H1 (cell line): ENCODE measurements at regions not wholly inside any gene's neighbourhood (a gene's known extent, or its start where the extent isn't known, plus 50 kb on each side); places are given as distances from the start of the nearest gene placed in this dataset.

Experiments
- CTCF ChIA-PET: fragments of 300-600 bp; sonication (Branson Sonifier 250); formaldehyde crosslinking; loops from one replicate; lab custom pipeline; 2021; ENCODE audit not compliant: partially characterized antibody; lab: Charles Lee
- POLR2A ChIA-PET: fragments of 300-600 bp; sonication (Branson Sonifier 250); formaldehyde crosslinking; loops from one replicate; lab custom pipeline; 2021; ENCODE audit warnings: inconsistent platforms; ENCODE audit not compliant: partially characterized antibody; lab: Charles Lee
- DNase-seq, 2 experiments: peaks; one replicate each; pipeline versions ENCODE4 v3.0.0 to v3.0.0-alpha.2; 2010 to 2022; ENCODE audit warnings: low spot score in 2 of 2, low read depth in 1 of 2, mixed read lengths in 1 of 2
- FAIRE-seq: peaks from 2 replicates; lab custom pipeline; 2011; peaks lifted over from hg19 to GRCh38; lab: Jason Lieb, UNC
- H2AFZ ChIP-seq: 2 replicates; pipeline ENCODE4 v1.8.1; 2012; ENCODE audit warnings: low read length, inconsistent platforms
- H2AK5ac ChIP-seq: 2 replicates; pipeline ENCODE4 v1.6.1; 2013; ENCODE audit warnings: low read depth, low read length
- H2BK120ac ChIP-seq: replicated peaks from 2 replicates; pipeline ENCODE3; 2013; ENCODE audit warnings: low read depth, low read length, inconsistent platforms
- H2BK12ac ChIP-seq: 2 replicates; pipeline ENCODE4 v1.6.1; 2013; ENCODE audit warnings: low read depth, low read length
- H2BK15ac ChIP-seq: 2 replicates; pipeline ENCODE4 v1.6.1; 2013; ENCODE audit warnings: low read length
- H2BK20ac ChIP-seq: 2 replicates; pipeline ENCODE4 v1.6.1; 2013; ENCODE audit warnings: low read length
- H2BK5ac ChIP-seq: 2 replicates; pipeline ENCODE4 v1.6.1; 2013; ENCODE audit warnings: low read depth, low read length
- H3K14ac ChIP-seq: 2 replicates; pipeline ENCODE4 v1.6.1; 2013; ENCODE audit warnings: inconsistent platforms; ENCODE audit not compliant: insufficient read length
- H3K18ac ChIP-seq: 2 replicates; pipeline ENCODE4 v1.6.1; 2013; ENCODE audit warnings: low read length; ENCODE audit errors: extremely low read depth
- H3K23ac ChIP-seq: 2 replicates; pipeline ENCODE4 v1.6.1; 2013; ENCODE audit warnings: inconsistent platforms; ENCODE audit not compliant: insufficient read length
- H3K23me2 ChIP-seq: 2 replicates; pipeline ENCODE4 v1.6.1; 2013; ENCODE audit warnings: low read depth, low read length
- H3K27ac ChIP-seq: 2 replicates; pipeline ENCODE4 v1.6.1; 2011; ENCODE audit warnings: low read depth, low read length, inconsistent platforms
- H3K27me3 ChIP-seq, 4 experiments: replicated peaks in 1 of 4; 1 replicate in 1 of 4; 2 replicates in 3 of 4; pipeline versions ENCODE4 v1.6.1 to v1.8.1; 2011 to 2013; ENCODE audit warnings: low read length in 3 of 4, mild to moderate bottlenecking in 3 of 4, inconsistent platforms in 2 of 4, mixed read lengths in 2 of 4, moderate library complexity in 1 of 4; ENCODE audit not compliant: control insufficient read depth in 3 of 4, insufficient read depth in 3 of 4; ENCODE audit errors: extremely low read depth in 1 of 4
- H3K36me3 ChIP-seq, 4 experiments: 2 replicates each; pipeline versions ENCODE4 v1.6.1 to v1.8.1; 2011 to 2013; ENCODE audit warnings: mild to moderate bottlenecking in 4 of 4, low read length in 3 of 4, moderate library complexity in 2 of 4, control low read depth in 1 of 4, inconsistent platforms in 1 of 4; ENCODE audit not compliant: insufficient read depth in 4 of 4, control insufficient read depth in 2 of 4
- H3K4ac ChIP-seq: replicated peaks from 2 replicates; pipeline ENCODE3; 2013; ENCODE audit warnings: low read length, low read depth, mixed read lengths, inconsistent platforms; ENCODE audit not compliant: insufficient read length
- H3K4me1 ChIP-seq, 4 experiments: replicated peaks in 1 of 4; 1 replicate in 1 of 4; 2 replicates in 3 of 4; pipeline versions ENCODE4 v1.6.1 to v1.8.1; 2011 to 2013; ENCODE audit warnings: low read length in 3 of 4, inconsistent platforms in 2 of 4, mixed read lengths in 1 of 4; ENCODE audit not compliant: insufficient read depth in 4 of 4, control insufficient read depth in 3 of 4
- H3K4me2 ChIP-seq, 2 experiments: 2 replicates each; pipeline versions ENCODE4 v1.6.1 to v1.8.1; 2011 to 2013; ENCODE audit warnings: low read depth in 2 of 2, low read length in 2 of 2, control low read depth in 1 of 2, inconsistent platforms in 1 of 2, mild to moderate bottlenecking in 1 of 2; ENCODE audit not compliant: insufficient read depth in 1 of 2
- H3K4me3 ChIP-seq, 4 experiments: fragments of 200-600, 300-600 bp in 1 of 4; sonication (generic), shearing (Covaris generic), sonication (Bioruptor Twin) in 1 of 4; 2 replicates each; pipeline versions ENCODE4 v1.5.1 to v1.8.1; 2011 to 2016; ENCODE audit warnings: low read length in 4 of 4, low read depth in 3 of 4, control low read depth in 2 of 4, inconsistent platforms in 2 of 4, mild to moderate bottlenecking in 2 of 4, mixed read lengths in 1 of 4, moderate library complexity in 1 of 4; ENCODE audit not compliant: insufficient read depth in 2 of 4; ENCODE audit errors: extremely low read depth in 1 of 4
- H3K56ac ChIP-seq: replicated peaks from 2 replicates; pipeline ENCODE3; 2013; ENCODE audit warnings: low read depth, mild to moderate bottlenecking, mixed read lengths, low read length, inconsistent platforms; ENCODE audit not compliant: insufficient read length
- H3K79me1 ChIP-seq: 2 replicates; pipeline ENCODE4 v1.6.1; 2013; ENCODE audit warnings: low read depth, low read length, control low read depth
- H3K79me2 ChIP-seq, 2 experiments: 2 replicates each; pipeline versions ENCODE4 v1.6.1 to v1.8.1; 2012 to 2013; ENCODE audit warnings: low read length in 2 of 2, mild to moderate bottlenecking in 2 of 2, inconsistent platforms in 1 of 2; ENCODE audit not compliant: insufficient read depth in 2 of 2, control insufficient read depth in 1 of 2
- H3K9ac ChIP-seq, 4 experiments: replicated peaks in 1 of 4; 1 replicate in 1 of 4; 2 replicates in 3 of 4; pipeline versions ENCODE4 v1.6.1 to v1.8.1; 2011 to 2013; ENCODE audit warnings: low read depth in 3 of 4, low read length in 3 of 4, control low read depth in 2 of 4, mild to moderate bottlenecking in 2 of 4, moderate library complexity in 2 of 4, inconsistent platforms in 1 of 4; ENCODE audit errors: extremely low read depth in 1 of 4
- H3K9me3 ChIP-seq, 2 experiments: 2 replicates each; pipeline versions ENCODE4 v1.6.1 to v1.8.1; 2012 to 2013; ENCODE audit warnings: mild to moderate bottlenecking in 2 of 2, moderate library complexity in 2 of 2, control low read depth in 1 of 2, inconsistent platforms in 1 of 2, low read depth in 1 of 2, low read length in 1 of 2, mixed read lengths in 1 of 2; ENCODE audit not compliant: insufficient read depth in 2 of 2
- H4K20me1 ChIP-seq, 2 experiments: replicated peaks in 1 of 2; 2 replicates each; pipeline versions ENCODE3 to v1.8.1; 2011 to 2013; ENCODE audit warnings: inconsistent platforms in 2 of 2, low read length in 2 of 2, mild to moderate bottlenecking in 1 of 2; ENCODE audit not compliant: insufficient read depth in 2 of 2, control insufficient read depth in 1 of 2
- H4K5ac ChIP-seq: 2 replicates; pipeline ENCODE4 v1.6.1; 2013; ENCODE audit warnings: low read length, low read depth, mixed read lengths, inconsistent platforms; ENCODE audit not compliant: insufficient read length
- H4K8ac ChIP-seq: 2 replicates; pipeline ENCODE4 v1.8.0; 2013; ENCODE audit warnings: mild to moderate bottlenecking, moderate library complexity, low read length, inconsistent platforms; ENCODE audit not compliant: insufficient read depth; ENCODE audit errors: extremely low read depth
- H4K91ac ChIP-seq: replicated peaks from 2 replicates; pipeline ENCODE3; 2013; ENCODE audit warnings: low read length, mixed read lengths, inconsistent platforms; ENCODE audit not compliant: insufficient read length
- CBX5 ChIP-seq: fragments of 300-800, 300-1000 bp; sonication (generic); IDR thresholded peaks from 2 replicates; pipeline ENCODE4 v1.7.1; 2016; ENCODE audit warnings: antibody characterized with exemption, low read length, low read depth
- HDAC6 ChIP-seq: IDR thresholded peaks from one replicate; pipeline ENCODE4 v1.7.1; 2012; ENCODE audit warnings: low read depth, mild to moderate bottlenecking, inconsistent platforms, low read length, moderate library complexity
- NANOG ChIP-seq: IDR thresholded peaks from 2 replicates; pipeline ENCODE4 v1.6.1; 2011; ENCODE audit warnings: low read length, low read depth, mild to moderate bottlenecking, inconsistent platforms; ENCODE audit not compliant: insufficient read depth, poor library complexity, severe bottlenecking
- NRF1 ChIP-seq: IDR thresholded peaks from 2 replicates; pipeline ENCODE4 v1.6.1; 2011; ENCODE audit warnings: mild to moderate bottlenecking, low read depth, low read length, improper control_type of control experiment
- POLR2AphosphoS5 ChIP-seq: IDR thresholded peaks from 2 replicates; pipeline ENCODE4 v1.6.1; 2011; ENCODE audit warnings: low read depth, low read length
- RBBP5 ChIP-seq: IDR thresholded peaks from 2 replicates; pipeline ENCODE4 v1.7.1; 2012; ENCODE audit warnings: low read depth, mild to moderate bottlenecking, inconsistent platforms, low read length, moderate library complexity, borderline replicate concordance
- SIX5 ChIP-seq: IDR thresholded peaks from 2 replicates; pipeline ENCODE4 v1.6.1; 2011; ENCODE audit warnings: mild to moderate bottlenecking, low read depth, low read length
- TAF1 ChIP-seq: IDR thresholded peaks from 2 replicates; pipeline ENCODE4 v1.6.1; 2011; ENCODE audit warnings: mild to moderate bottlenecking, low read depth, low read length
- WGBS, 2 experiments: shearing (Covaris generic) in 1 of 2; methylation state at CpG; one replicate each; pipeline versions ENCODE4 v1.1.6 to v1.1.7; 2013 to 2015; ENCODE audit warnings: low lambda C conversion rate in 2 of 2, mixed read lengths in 2 of 2, inconsistent platforms in 1 of 2, low coverage in 1 of 2, missing lambda C conversion rate in 1 of 2; ENCODE audit not compliant: insufficient replicate concordance in 2 of 2, insufficient coverage in 1 of 2, insufficient read length in 1 of 2; ENCODE audit errors: extremely low coverage in 1 of 2, missing lambda C conversion rate in 1 of 2; 5-methylcytosine and 5-hydroxymethylcytosine counted together
- TF ChIP-seq, protein P1 (sequence below): IDR thresholded peaks from 2 replicates; pipeline ENCODE4 v1.6.1; 2011; ENCODE audit warnings: low read length, improper control_type of control experiment
- TF ChIP-seq, protein P2 (sequence below), 3 experiments: IDR thresholded peaks; 1 replicate in 2 of 3; 2 replicates in 1 of 3; pipeline versions ENCODE4 v1.5.1 to v1.6.1; 2011; ENCODE audit warnings: low read length in 3 of 3, mild to moderate bottlenecking in 3 of 3, inconsistent platforms in 2 of 3, low read depth in 1 of 3, moderate library complexity in 1 of 3; ENCODE audit not compliant: insufficient read depth in 1 of 3; ENCODE audit errors: control extremely low read depth in 1 of 3

DNA sequence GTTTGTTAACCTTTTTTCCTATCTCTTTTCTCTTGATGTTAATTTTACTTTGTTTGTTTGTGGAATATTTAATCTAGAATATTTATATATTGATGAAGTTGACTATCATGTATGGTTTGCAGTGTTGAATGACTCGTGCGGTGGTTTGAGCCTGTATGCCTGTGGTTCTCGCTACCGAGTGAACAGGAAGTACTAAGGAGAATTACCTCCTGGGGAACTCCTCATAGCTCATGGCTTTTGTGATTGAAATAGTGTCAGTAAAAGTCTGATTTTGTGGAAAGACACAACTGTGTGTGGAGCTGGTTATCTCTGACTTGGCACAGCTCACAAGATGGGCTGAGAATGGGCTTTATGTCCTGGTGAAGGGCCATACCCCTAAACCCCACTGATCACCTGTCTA, 498.6 kb downstream of the GLRX3 start:
- Histone ChIP-seq H3K79me2 (no peaks in the 10 kb centered on the region), H3K18ac (no peak overlapping the region), H3K4ac (no peak overlapping the region), H2BK20ac (no peak overlapping the region), H2BK5ac (no peak overlapping the region), H3K27me3 (no peaks in the 10 kb centered on the region; a peak in 1 of 7 replicates), H3K14ac (no peak overlapping the region), H3K4me1 (peaks cover 3 to 12% (median 6%) of the 10 kb centered on the region in 4 experiments; a peak in 5 of 7 replicates), H4K20me1 (no peaks in the 10 kb centered on the region), H4K8ac (no peak overlapping the region), H2BK15ac (no peak overlapping the region), H3K27ac (no peak overlapping the region), H2BK120ac (no peak overlapping the region), H4K91ac (no peak overlapping the region), H4K5ac (no peak overlapping the region), H3K9me3 (no peaks in the 10 kb centered on the region), H3K79me1 (no peaks in the 10 kb centered on the region), H2AK5ac (no peak overlapping the region), H3K23ac (no peak overlapping the region), H2BK12ac (no peak overlapping the region), H2AFZ (no peak overlapping the region), H3K36me3 (no peaks in the 10 kb centered on the region), H3K4me2 (no peak overlapping the region), H3K9ac (no peak overlapping the region), H3K23me2 (no peaks in the 10 kb centered on the region), H3K56ac (no peak overlapping the region), H3K4me3 (no peak overlapping the region)
- CTCF ChIA-PET: interaction anchor here (1.1 kb wide), 1 partner anchor 59 kb away, joined by 3 read pairs; no protein-coding TSS in a partner anchor
- DNase-seq (no peak), FAIRE-seq (no peak)
- 95% methylated on average over 4 of the region's 4 CpGs; no CpG with 5 or more reads in 1 of the 2 experiments for WGBS, 2 experiments
- POLR2A ChIA-PET: interaction anchor here (0.7 kb wide), 1 partner anchor 46 kb away, joined by 3 read pairs; no protein-coding TSS in a partner anchor
- TF ChIP-seq TAF1 (no peak), NRF1 (no peak), POLR2AphosphoS5 (no peak), CBX5 (no peak), HDAC6 (no peak), SIX5 (no peak), RBBP5 (no peak), NANOG (no peak)
- TF ChIP-seq, protein P1, sequence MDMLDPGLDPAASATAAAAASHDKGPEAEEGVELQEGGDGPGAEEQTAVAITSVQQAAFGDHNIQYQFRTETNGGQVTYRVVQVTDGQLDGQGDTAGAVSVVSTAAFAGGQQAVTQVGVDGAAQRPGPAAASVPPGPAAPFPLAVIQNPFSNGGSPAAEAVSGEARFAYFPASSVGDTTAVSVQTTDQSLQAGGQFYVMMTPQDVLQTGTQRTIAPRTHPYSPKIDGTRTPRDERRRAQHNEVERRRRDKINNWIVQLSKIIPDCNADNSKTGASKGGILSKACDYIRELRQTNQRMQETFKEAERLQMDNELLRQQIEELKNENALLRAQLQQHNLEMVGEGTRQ: no peak
- TF ChIP-seq, protein P2, sequence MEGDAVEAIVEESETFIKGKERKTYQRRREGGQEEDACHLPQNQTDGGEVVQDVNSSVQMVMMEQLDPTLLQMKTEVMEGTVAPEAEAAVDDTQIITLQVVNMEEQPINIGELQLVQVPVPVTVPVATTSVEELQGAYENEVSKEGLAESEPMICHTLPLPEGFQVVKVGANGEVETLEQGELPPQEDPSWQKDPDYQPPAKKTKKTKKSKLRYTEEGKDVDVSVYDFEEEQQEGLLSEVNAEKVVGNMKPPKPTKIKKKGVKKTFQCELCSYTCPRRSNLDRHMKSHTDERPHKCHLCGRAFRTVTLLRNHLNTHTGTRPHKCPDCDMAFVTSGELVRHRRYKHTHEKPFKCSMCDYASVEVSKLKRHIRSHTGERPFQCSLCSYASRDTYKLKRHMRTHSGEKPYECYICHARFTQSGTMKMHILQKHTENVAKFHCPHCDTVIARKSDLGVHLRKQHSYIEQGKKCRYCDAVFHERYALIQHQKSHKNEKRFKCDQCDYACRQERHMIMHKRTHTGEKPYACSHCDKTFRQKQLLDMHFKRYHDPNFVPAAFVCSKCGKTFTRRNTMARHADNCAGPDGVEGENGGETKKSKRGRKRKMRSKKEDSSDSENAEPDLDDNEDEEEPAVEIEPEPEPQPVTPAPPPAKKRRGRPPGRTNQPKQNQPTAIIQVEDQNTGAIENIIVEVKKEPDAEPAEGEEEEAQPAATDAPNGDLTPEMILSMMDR (IDR thresholded peaks at IDR 0.05; ENCODE audit: control extremely low read depth in 1 of 3, insufficient read depth in 1 of 3, low read depth in 1 of 3, low read length in 3 of 3): no peak
